ENCODE measurements at regions not wholly inside any gene's neighbourhood (a gene's known extent, or its start where the extent isn't known, plus 50 kb on each side); places are given as distances from the start of the nearest gene placed in this dataset.

DNA sequence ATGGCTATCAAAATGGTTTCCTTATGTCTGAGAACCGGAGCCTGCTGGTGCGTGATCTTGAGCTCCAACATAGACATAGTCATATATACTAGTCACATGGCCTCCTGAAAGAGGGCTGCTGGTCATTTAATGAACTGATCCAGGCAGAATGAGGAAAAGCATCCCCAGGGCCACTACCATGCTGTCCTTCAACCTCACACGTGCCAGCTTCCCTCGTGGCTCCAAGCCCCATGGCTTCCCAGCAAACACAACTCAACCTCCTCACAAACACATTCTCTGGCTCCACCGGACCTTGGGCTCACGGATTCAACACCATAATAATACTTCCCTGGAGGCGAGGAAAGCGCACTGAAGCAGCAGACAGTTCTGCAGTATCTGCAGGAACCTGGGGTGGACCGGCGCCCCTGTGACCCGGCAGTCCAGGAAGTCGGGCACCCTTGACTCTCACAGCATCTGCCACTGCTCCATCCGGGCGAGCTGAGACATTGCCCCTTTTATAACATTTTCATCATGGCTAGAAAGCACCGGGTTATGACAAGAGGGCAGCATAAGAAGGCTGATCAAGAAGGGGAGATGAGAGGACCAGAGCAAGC is 57.2 kb upstream of the CDH5 start:
- Histone ChIP-seq H3K4me2 (ENCODE audit: low read length) (no peak overlapping the region), H3K27me3 (ENCODE audit: low read length) (no peaks in the 10 kb centered on the region)

GRCh38 chr16:66308096-66308495 is 58.4 kb upstream of the CDH5 start:
- H3K9me2 ChIP-seq (replicated peaks; ENCODE audit: low read length), result no peaks in the 10 kb centered on the region
- ATAC-seq, result no peak
- ChIA-PET POLR2A (ENCODE audit: unreplicated experiment) (no interaction called here), CTCF (no interaction called here)
- H3K9ac ChIP-seq (ENCODE audit: low read length), result no peak overlapping the region
- no peak for DNase-seq
- H3K4me1 ChIP-seq (ENCODE audit: insufficient read depth, low read length), result no peaks in the 10 kb centered on the region
- H3K36me3 ChIP-seq (ENCODE audit: low read depth, low read length), result no peaks in the 10 kb centered on the region
- H4K20me1 ChIP-seq (ENCODE audit: low read length), result no peaks in the 10 kb centered on the region
- no TSS peak for BruUV-seq (replicated peaks)
- no peaks in the 10 kb centered on the region for H3K9me3 ChIP-seq (ENCODE audit: low read length)
- H3K4me2 ChIP-seq (ENCODE audit: low read length), result no peak overlapping the region
- no peaks in the 10 kb centered on the region for H3K27me3 ChIP-seq (ENCODE audit: low read length)
- no peaks in the 10 kb centered on the region for H3F3A ChIP-seq (ENCODE audit: low read length, unreplicated experiment)
- intact Hi-C loops (cut with micrococcal nuclease), result no loop called here
- H2AFZ ChIP-seq (ENCODE audit: low read length), result no peak overlapping the region
- no peaks in the 10 kb centered on the region for H3K79me2 ChIP-seq (ENCODE audit: low read length)
- TF ChIP-seq EZH2 (IDR thresholded peaks at IDR 0.05; ENCODE audit: low read length, unreplicated experiment) (no peak), EZH2phosphoT487 (IDR thresholded peaks at IDR 0.05; ENCODE audit: borderline replicate concordance, low read length) (no peak)
- TF ChIP-seq, protein P1, sequence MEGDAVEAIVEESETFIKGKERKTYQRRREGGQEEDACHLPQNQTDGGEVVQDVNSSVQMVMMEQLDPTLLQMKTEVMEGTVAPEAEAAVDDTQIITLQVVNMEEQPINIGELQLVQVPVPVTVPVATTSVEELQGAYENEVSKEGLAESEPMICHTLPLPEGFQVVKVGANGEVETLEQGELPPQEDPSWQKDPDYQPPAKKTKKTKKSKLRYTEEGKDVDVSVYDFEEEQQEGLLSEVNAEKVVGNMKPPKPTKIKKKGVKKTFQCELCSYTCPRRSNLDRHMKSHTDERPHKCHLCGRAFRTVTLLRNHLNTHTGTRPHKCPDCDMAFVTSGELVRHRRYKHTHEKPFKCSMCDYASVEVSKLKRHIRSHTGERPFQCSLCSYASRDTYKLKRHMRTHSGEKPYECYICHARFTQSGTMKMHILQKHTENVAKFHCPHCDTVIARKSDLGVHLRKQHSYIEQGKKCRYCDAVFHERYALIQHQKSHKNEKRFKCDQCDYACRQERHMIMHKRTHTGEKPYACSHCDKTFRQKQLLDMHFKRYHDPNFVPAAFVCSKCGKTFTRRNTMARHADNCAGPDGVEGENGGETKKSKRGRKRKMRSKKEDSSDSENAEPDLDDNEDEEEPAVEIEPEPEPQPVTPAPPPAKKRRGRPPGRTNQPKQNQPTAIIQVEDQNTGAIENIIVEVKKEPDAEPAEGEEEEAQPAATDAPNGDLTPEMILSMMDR (conservative IDR thresholded peaks at IDR 0.05; ENCODE audit: low read depth, low read length), result no peak
- no peak overlapping the region for H3K4me3 ChIP-seq (ENCODE audit: low read length)
- no peak overlapping the region for H3K27ac ChIP-seq (ENCODE audit: low read length)

More for the DNA sequence above, 57.2 kb upstream of the CDH5 start:
- H3K9ac ChIP-seq (ENCODE audit: low read length), result no peak overlapping the region
- DNase-seq (no peak), ATAC-seq (no peak)
- intact Hi-C loops (cut with micrococcal nuclease), result no loop called here
- no peaks in the 10 kb centered on the region for H4K20me1 ChIP-seq (ENCODE audit: low read length)
- H3K4me3 ChIP-seq (ENCODE audit: low read length), result no peak overlapping the region
- H3K9me3 ChIP-seq (ENCODE audit: low read length), result no peaks in the 10 kb centered on the region
- H3K79me2 ChIP-seq (ENCODE audit: low read length), result no peaks in the 10 kb centered on the region
- no peak overlapping the region for H2AFZ ChIP-seq (ENCODE audit: low read length)
- TF ChIP-seq EZH2phosphoT487 (IDR thresholded peaks at IDR 0.05; ENCODE audit: borderline replicate concordance, low read length), result no peak
- TF ChIP-seq, protein P1 (conservative IDR thresholded peaks at IDR 0.05; ENCODE audit: low read depth, low read length), result no peak
- no peak for TF ChIP-seq EZH2 (IDR thresholded peaks at IDR 0.05; ENCODE audit: low read length, unreplicated experiment)
- H3K4me1 ChIP-seq (ENCODE audit: insufficient read depth, low read length), result no peaks in the 10 kb centered on the region
- BruUV-seq (replicated peaks), result no TSS peak
- H3K36me3 ChIP-seq (ENCODE audit: low read depth, low read length), result no peaks in the 10 kb centered on the region
- no peak overlapping the region for H3K27ac ChIP-seq (ENCODE audit: low read length)
- H3K9me2 ChIP-seq (replicated peaks; ENCODE audit: low read length), result no peaks in the 10 kb centered on the region
- H3F3A ChIP-seq (ENCODE audit: low read length, unreplicated experiment), result no peaks in the 10 kb centered on the region
- ChIA-PET POLR2A (ENCODE audit: unreplicated experiment) (no interaction called here), CTCF (no interaction called here)

DNA sequence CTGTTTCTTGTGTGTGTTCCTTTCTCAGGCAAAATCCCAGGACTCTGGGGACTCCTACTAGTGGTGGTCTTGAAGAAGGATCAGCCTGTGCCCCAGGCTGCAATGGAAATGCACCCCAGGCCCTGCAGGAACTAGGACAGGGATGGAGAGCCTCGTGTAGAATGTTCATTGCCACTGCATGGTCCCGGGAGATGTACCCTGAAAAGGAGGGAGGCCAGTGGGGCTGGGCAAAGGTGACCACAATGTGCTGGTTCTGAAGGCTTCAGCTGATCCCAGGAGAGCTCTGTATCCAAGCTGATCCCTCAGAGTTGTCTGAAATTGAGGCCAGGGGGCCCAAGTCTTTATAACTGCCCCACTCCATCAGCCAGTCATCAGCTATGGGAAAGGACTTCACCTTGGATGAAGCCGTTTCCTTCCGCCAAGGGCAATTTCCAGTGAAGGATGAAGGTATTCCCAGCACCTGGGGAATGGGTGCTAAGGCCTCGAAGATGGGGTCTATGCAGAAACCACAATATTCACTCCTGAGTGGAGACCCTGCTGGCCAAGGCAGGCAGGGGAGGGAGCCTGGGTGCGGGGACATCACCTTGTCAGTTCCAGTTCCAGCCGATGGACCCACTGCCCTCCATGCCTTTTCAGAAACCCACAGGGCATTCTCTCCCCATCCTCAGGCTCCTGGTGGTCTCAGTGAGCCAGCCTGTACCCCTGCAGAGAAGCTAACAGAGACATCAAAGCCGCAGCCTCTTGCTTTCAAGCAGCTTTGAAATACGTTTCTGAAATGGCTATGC is 59.9 kb upstream of the CDH5 start:
- H3K4me1 ChIP-seq (ENCODE audit: insufficient read depth, low read length), result no peaks in the 10 kb centered on the region
- H4K20me1 ChIP-seq (ENCODE audit: low read length), result no peaks in the 10 kb centered on the region
- H3K27me3 ChIP-seq (ENCODE audit: low read length), result no peaks in the 10 kb centered on the region
- no peak overlapping the region for H2AFZ ChIP-seq (ENCODE audit: low read length)
- intact Hi-C loops (cut with micrococcal nuclease), result no loop called here
- no TSS peak for BruUV-seq (replicated peaks)
- no peaks in the 10 kb centered on the region for H3K79me2 ChIP-seq (ENCODE audit: low read length)
- ATAC-seq (no peak), DNase-seq (no peak)
- no peaks in the 10 kb centered on the region for H3K9me3 ChIP-seq (ENCODE audit: low read length)
- H3K36me3 ChIP-seq (ENCODE audit: low read depth, low read length), result no peaks in the 10 kb centered on the region
- H3K9ac ChIP-seq (ENCODE audit: low read length), result no peak overlapping the region
- no peaks in the 10 kb centered on the region for H3K9me2 ChIP-seq (replicated peaks; ENCODE audit: low read length)
- ChIA-PET CTCF (no interaction called here), POLR2A (ENCODE audit: unreplicated experiment) (interaction anchor here (0.6 kb wide), 1 partner anchor 12 kb away, joined by 3 read pairs; no protein-coding TSS in a partner anchor)
- H3K27ac ChIP-seq (ENCODE audit: low read length), result no peak overlapping the region
- no peak overlapping the region for H3K4me3 ChIP-seq (ENCODE audit: low read length)
- H3K4me2 ChIP-seq (ENCODE audit: low read length), result no peak overlapping the region
- no peak for TF ChIP-seq EZH2 (IDR thresholded peaks at IDR 0.05; ENCODE audit: low read length, unreplicated experiment)
- TF ChIP-seq, protein P1 (conservative IDR thresholded peaks at IDR 0.05; ENCODE audit: low read depth, low read length), result no peak
- TF ChIP-seq EZH2phosphoT487 (IDR thresholded peaks at IDR 0.05; ENCODE audit: borderline replicate concordance, low read length), result no peak
- no peaks in the 10 kb centered on the region for H3F3A ChIP-seq (ENCODE audit: low read length, unreplicated experiment)
